ENCODE measurements at regions not wholly inside any gene's neighbourhood (a gene's known extent, or its start where the extent isn't known, plus 50 kb on each side); places are given as distances from the start of the nearest gene placed in this dataset.

DNA sequence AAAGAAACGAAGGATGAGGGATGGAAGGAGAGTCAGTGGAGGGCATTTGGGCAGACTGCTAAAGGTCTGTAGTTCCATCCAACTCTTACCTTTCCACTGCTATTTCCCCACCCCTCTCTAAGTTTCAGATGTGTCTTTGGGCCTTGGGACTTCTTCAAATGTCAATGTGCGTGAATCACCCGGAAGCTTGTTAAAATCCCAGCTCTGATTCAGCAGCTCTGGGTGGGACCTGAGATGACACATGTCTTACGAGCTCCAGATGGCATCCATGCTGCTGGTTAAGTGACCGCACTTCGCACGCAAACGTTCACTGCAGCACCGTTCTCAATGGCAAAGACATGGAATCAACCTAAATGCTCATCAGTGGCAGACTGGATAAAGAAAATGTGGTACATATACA lies 309.9 kb downstream of the VRK1 start:
- Histone ChIP-seq H3K36me3 (no peaks in the 10 kb centered on the region), H3K27ac (no peak overlapping the region), H3K4me3 (no peak overlapping the region), H3K4me1 (ENCODE audit: control insufficient read depth in 1 of 2, low read depth in 2 of 2) (no peaks in the 10 kb centered on the region), H3K27me3 (replicated peaks; ENCODE audit: insufficient read depth) (no peaks in the 10 kb centered on the region), H3K9me3 (no peaks in the 10 kb centered on the region)
- TF ChIP-seq, protein P1, sequence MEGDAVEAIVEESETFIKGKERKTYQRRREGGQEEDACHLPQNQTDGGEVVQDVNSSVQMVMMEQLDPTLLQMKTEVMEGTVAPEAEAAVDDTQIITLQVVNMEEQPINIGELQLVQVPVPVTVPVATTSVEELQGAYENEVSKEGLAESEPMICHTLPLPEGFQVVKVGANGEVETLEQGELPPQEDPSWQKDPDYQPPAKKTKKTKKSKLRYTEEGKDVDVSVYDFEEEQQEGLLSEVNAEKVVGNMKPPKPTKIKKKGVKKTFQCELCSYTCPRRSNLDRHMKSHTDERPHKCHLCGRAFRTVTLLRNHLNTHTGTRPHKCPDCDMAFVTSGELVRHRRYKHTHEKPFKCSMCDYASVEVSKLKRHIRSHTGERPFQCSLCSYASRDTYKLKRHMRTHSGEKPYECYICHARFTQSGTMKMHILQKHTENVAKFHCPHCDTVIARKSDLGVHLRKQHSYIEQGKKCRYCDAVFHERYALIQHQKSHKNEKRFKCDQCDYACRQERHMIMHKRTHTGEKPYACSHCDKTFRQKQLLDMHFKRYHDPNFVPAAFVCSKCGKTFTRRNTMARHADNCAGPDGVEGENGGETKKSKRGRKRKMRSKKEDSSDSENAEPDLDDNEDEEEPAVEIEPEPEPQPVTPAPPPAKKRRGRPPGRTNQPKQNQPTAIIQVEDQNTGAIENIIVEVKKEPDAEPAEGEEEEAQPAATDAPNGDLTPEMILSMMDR (IDR thresholded peaks at IDR 0.05): no peak
- DNase-seq (ENCODE audit: low spot score): no peak
- ATAC-seq (ENCODE audit: insufficient number of reproducible peaks, low FRiP score, low read depth): no peak

DNA sequence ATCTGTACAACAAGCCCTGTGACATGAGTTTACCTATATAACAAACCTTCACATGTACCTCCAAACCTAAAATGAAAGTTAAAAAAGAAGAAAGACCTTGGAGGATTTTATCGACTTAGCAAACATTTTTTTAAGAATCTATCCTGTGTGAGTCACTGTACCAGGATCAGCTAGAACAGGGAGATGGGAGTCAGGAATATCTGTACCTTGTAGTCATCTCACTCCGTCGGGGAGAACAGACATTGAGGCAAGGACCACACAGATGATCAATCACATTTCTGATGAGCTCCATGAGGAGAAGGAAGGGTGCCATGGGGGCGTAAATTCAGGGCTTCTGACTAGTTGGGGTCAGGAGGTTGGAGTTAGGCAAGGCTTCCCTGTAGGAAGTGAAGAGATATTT lies 310.6 kb downstream of the VRK1 start:
- DNase-seq (ENCODE audit: low spot score): no peak
- H3K4me1 ChIP-seq (ENCODE audit: control insufficient read depth in 1 of 2, low read depth in 2 of 2): no peaks in the 10 kb centered on the region
- H3K4me3 ChIP-seq: no peak overlapping the region
- no peak overlapping the region for H3K27ac ChIP-seq
- H3K9me3 ChIP-seq: no peaks in the 10 kb centered on the region
- no peaks in the 10 kb centered on the region for H3K36me3 ChIP-seq
- ATAC-seq (ENCODE audit: insufficient number of reproducible peaks, low FRiP score, low read depth): no peak
- TF ChIP-seq, protein P1 (IDR thresholded peaks at IDR 0.05): no peak
- no peaks in the 10 kb centered on the region for H3K27me3 ChIP-seq (replicated peaks; ENCODE audit: insufficient read depth)

DNA sequence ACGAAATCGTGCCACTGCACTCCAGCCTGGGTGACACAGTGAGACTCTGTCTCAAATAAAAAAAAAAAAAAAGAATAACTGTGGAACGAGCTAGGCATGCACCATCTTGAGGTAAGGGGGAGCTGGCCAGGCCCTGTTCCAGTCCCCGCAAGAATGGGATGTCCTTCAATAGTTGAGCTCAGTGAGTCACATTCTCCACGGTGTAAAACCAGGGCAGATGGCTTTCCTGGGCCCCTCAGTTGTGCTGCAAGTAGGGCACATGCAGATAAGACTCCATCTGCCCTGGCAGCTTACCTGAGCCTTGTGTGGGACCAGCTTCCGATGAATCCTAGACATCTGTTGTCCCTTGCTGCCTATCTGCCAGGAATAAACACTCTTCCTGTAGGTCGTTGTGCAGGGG lies 312.1 kb downstream of the VRK1 start:
- no peak for ATAC-seq (ENCODE audit: insufficient number of reproducible peaks, low FRiP score, low read depth)
- H3K4me1 ChIP-seq (ENCODE audit: control insufficient read depth in 1 of 2, low read depth in 2 of 2): no peaks in the 10 kb centered on the region
- no peak overlapping the region for H3K4me3 ChIP-seq
- no peaks in the 10 kb centered on the region for H3K36me3 ChIP-seq
- TF ChIP-seq, protein P1 (IDR thresholded peaks at IDR 0.05): no peak
- H3K9me3 ChIP-seq: no peaks in the 10 kb centered on the region
- no peaks in the 10 kb centered on the region for H3K27me3 ChIP-seq (replicated peaks; ENCODE audit: insufficient read depth)
- H3K27ac ChIP-seq: no peak overlapping the region
- no peak for DNase-seq (ENCODE audit: low spot score)

DNA sequence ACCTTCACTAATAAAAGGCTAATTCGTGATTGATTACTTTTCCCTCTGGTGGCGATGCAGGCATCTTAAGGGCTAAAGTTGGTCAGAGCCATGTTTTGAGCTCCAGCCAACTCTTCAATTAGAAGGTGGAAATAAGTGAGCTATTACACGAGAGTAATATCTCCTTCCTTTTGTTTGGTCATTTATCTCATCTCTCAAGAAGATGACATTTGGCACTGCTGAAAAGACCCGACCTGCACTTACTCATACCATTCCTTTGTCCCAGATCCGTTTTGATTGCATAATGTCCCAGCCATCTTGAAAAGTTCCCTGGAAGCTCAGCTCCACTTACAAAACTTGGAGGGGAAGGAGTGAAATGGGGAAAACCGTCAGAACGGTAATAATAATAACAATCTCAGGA lies 316.2 kb downstream of the VRK1 start:
- H3K4me3 ChIP-seq: no peak overlapping the region
- no peaks in the 10 kb centered on the region for H3K27me3 ChIP-seq (replicated peaks; ENCODE audit: insufficient read depth)
- H3K27ac ChIP-seq: no peak overlapping the region
- no peaks in the 10 kb centered on the region for H3K9me3 ChIP-seq
- no peaks in the 10 kb centered on the region for H3K4me1 ChIP-seq (ENCODE audit: control insufficient read depth in 1 of 2, low read depth in 2 of 2)
- no peak for DNase-seq (ENCODE audit: low spot score)
- no peaks in the 10 kb centered on the region for H3K36me3 ChIP-seq
- ATAC-seq (ENCODE audit: insufficient number of reproducible peaks, low FRiP score, low read depth): no peak
- TF ChIP-seq, protein P1 (IDR thresholded peaks at IDR 0.05): no peak

DNA sequence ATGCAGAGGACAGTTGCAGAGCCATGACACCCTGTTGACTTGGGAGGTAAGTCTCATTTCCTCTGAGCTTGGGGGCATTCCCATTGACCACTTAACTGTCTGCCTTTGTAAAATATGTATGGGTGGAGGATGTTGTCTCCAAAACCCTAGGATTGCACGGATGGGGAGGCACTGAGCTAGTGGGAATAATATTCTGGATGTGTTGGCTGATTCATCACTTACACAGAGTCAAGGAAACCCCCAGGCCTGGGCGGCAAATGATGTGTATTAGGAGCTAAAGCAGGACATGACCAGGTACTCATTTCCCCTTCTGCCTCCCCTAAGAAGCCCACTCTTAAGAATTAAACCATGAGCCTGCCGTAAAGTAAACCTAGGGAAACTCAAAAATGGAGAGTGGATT lies 319.4 kb downstream of the VRK1 start:
- Histone ChIP-seq H3K4me1 (ENCODE audit: control insufficient read depth in 1 of 2, low read depth in 2 of 2) (no peaks in the 10 kb centered on the region), H3K27ac (no peak overlapping the region), H3K27me3 (replicated peaks; ENCODE audit: insufficient read depth) (no peaks in the 10 kb centered on the region), H3K4me3 (no peak overlapping the region), H3K9me3 (no peaks in the 10 kb centered on the region), H3K36me3 (no peaks in the 10 kb centered on the region)
- DNase-seq (ENCODE audit: low spot score) (no peak), ATAC-seq (ENCODE audit: insufficient number of reproducible peaks, low FRiP score, low read depth) (no peak)
- TF ChIP-seq, protein P1 (IDR thresholded peaks at IDR 0.05): no peak
